GM21381 (cell line): ENCODE measurements at regions not wholly inside any gene's neighbourhood (a gene's known extent, or its start where the extent isn't known, plus 50 kb on each side); places are given as distances from the start of the nearest gene placed in this dataset.

Source experiments
- ATAC-seq: cut with Tn5 transposase; IDR thresholded peaks from one replicate; pipeline ENCODE4 v1.9.1; 2021; ENCODE audit warnings: mild to moderate bottlenecking, moderate library complexity; ENCODE audit not compliant: unreplicated experiment

DNA sequence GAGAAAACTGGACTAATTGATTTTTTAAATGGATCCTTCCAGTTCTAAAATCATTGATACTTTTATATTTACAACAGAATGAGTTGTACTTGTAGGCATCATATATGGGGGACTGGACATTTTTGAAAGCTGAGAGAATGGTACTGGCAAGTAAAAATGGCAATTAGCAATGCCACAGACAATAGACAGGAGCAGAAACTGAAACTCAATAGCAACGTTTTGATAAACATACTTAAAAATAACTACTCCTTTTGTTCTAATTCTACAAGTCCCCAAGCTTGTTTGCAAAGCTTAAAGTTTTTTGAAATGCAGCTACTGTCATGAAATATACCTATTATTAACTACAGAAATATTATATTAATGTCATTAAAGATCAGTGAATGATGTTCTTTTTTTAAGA, 52.8 kb upstream of the FBXL7 start:
- no peak for ATAC-seq

DNA sequence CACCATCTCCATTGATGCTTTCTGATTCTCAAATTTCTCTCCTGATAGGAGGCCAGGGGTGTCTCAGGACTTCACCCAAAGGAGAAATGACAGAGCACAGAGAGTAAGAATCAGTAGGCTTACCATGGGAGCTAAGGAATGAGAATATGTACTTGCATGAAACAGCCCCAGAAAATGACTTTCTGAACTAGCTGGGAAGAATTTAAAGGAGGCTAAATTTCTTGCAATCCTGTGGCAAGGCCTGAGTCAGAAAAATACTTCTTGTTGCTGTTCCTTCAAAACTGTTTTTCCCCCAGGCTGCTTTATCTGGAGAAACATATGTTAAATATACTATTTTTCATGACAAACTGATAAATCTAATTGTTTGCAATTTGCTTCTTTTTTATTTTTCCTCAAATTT, 53.4 kb upstream of the FBXL7 start:
- ATAC-seq = no peak

DNA sequence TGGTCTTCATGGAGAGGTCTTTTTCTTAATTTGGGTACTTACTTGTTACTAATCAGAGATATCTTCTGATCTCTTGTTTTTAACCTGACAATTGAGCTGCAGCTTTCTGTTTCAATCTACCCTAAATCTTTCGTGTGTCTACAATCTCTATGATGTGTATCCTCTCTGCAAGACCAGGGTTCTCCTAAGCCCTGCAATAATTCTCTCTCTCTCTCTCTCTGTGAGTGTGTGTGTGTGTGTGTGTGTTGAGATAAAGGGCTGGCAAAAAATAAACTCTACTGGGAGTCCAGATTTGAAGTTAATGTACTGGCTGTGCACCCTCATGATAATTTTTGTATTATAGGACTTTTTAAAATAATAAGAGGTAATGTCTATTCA, 57.8 kb upstream of the FBXL7 start:
- ATAC-seq = no peak

DNA sequence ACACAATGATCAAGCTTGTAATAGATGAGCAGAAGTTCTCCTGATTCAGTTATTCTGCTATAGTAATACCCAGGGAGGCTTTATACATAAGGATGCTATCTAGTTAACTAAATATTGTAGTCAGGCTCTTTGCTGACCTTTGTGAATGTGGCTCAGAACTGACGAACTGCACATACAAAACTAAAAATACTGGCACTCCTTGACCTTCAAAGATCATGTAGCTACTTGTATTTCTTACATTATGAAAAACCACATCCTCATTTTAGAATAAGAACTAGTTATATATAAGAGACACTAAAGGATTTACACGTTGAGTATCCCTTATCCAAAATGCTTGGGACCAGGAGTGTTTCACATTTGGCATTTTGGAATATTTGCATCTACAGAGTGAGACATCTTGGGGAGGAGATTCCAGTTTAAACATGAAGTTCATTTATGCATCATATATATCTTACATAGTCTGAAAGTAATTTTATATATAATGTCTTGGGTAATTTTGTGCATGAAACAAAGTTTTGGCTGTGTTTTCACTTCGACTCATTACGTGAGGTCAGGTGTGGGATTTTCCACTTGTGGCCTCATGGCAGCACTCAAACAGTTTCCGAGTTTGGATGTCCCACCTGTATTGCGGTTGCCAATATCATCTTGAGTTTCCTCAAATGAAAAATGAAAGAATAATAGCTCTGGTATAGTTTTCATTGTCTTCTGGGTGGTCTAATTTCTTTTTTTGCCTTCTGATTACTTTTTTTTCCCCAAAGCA, 58.4 kb upstream of the FBXL7 start:
- ATAC-seq = no peak

DNA sequence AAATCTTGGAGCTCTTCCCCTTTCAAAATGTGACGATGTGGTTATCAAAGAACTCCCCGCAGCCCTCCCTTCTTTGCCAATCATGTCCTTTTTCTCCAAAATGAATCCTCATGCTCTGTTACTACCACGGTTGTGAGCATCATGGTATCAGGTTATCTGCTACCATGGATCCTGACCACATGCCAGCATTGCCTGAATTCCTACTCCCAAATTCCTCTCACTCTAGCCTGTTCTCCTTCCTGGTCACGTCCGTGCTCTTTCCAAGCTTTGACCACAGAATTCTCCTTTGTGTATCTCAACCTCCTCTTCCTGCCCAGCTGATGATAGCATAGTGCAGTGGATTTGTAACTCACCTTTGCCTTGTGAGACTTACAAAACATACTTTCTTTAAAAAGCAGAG, 59.5 kb upstream of the FBXL7 start:
- no peak for ATAC-seq

DNA sequence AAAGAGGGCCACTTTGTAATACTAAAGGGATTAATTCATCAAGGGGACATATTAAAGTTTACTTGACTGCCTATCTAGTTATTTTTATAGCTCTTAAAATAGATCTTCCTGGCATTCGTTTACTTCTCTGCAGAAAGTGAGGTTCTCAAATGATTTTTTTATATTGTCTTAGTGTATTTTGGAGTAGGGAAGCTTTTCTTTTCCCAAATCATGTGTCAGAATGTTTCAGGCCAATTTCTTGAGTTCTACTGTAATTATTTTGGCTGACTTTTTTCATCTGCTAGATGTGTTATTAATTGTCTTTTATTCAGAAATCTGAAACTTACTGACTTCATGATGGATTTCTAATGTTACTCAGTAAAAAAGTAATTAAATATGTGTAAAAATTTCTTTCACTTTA, 60.2 kb upstream of the FBXL7 start:
- no peak for ATAC-seq

DNA sequence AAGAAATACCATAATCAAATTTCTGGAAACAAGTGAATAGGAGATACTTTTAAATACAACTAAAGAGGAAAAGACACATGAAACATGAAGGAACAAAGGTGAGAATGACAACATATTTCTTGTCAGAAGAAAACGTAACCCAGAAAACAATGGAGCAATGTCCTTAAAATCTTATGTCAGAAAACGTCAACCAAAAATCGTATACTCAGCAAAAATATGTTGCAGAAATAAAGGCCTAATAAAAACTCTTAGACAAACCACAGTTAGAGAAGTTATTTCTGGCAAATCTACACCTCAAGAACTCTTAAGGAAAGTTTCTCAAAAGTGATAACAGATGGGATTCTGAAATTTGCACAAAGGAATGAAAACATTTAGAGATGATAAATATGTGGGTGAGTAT, 66.3 kb upstream of the FBXL7 start:
- no peak for ATAC-seq

DNA sequence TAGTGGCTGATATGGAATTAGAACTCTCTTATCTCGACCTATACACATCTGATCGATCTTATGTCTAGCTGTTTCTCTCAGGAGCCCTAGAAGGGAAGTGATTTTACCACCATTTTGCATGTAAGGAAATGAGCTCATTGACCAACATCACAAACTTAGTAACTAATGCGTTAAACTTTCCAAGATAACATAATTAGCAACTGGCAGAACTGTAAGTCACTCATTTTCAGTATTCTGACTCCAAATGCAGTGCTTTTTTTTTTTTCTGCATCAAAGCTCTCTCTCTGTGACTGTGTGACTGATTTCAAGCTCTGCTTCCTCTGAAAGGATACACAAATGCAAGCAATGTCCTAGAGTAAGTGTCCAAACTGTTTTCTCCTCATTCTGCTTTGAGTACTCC, 68.1 kb upstream of the FBXL7 start:
- ATAC-seq = no peak

DNA sequence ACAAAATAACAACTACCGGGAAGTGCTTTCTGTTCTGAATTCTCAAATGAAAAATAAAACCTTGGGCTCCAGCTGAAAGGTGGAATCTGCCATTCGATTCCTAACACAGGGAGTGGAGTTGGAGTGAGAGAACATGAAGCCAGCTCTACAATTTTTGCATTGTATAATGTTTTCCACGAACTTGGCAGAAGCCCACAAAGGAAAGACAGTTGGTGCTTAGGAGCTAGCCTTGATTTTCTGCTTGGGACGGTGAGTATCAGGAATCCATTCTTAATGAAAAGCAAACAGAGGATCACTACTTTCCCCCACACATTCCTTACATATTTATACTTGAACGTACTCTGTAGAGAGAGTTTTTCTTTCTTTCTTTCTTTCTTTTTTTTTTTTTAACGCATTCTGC, 74.2 kb upstream of the FBXL7 start:
- ATAC-seq = no peak

DNA sequence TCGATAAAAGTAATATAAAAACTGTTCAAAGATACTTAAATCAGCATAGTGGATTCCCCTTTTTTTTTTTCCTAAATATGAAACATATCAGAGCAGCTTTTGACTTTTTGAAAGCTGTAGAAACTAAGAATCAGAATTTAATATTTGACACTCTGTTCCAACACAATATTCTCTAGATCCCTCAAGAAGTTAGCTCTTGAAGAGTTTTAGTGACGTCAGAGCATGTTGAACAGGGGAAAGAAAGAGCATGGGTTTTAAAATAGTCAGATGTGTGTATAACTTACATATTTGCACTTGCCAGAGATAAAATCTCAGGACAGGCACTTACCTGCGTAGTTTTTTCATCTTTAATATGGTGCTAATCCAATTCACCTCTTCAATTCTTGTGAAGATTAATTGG, 75.2 kb upstream of the FBXL7 start:
- no peak for ATAC-seq

DNA sequence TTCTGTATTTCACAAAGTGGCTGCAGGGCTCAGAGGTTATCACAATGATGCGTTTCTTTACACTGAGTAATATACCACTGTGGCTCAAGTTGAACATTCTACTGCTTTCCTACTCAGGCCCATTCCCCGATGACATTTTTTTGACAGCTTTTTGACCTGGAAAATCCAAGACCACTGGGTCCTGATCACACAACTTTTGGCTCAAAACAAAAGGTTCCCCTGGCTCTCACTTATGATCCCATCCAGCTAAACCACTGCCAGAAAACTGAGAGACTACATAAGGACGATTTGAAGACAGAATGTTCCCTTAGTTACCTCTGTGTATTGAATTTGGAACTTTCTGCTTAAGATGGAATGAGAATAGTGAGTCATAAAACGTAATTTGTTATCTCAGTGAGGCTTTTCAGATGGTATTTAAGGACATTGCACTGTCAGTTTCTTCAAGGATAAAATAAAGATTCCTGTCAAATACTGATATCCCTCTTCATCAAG, 78.0 kb upstream of the FBXL7 start:
- no peak for ATAC-seq

DNA sequence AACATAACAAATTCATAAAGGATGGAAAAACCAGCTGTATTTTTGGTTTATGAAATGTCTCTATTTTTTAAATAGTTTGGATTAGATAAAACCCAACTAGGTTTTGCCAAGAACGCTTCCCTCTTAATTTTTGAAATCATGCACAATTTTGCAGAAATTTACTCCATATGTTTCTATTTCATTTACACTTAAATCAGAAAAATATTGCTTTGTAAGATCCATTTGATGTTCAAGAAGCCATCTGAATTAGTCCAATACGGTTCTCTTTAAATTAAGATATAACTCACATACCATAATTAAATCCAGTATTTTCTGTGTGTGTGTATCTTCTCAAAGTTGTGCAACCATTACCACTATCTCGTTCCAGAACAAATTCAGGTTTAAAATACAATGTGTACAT, 78.6 kb upstream of the FBXL7 start:
- ATAC-seq = no peak

DNA sequence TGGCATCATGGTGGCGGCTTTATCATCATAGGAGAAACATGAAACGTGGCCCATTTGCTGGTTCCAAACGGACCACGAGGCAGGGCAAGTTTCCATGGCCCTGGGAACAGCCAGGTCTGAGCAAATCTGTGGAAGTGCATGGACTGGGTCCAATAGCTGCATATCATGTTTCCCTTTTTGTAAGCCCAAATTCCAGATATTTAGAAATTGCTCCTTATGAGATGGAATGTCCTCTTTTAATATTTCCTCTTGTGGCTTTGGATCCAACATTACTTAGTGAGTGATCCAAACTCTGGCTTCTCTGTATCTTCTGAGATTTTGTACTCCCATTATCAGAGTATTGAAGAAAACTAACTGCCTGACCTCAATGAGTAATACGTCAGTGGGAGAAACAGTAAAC, 79.8 kb upstream of the FBXL7 start:
- no peak for ATAC-seq

DNA sequence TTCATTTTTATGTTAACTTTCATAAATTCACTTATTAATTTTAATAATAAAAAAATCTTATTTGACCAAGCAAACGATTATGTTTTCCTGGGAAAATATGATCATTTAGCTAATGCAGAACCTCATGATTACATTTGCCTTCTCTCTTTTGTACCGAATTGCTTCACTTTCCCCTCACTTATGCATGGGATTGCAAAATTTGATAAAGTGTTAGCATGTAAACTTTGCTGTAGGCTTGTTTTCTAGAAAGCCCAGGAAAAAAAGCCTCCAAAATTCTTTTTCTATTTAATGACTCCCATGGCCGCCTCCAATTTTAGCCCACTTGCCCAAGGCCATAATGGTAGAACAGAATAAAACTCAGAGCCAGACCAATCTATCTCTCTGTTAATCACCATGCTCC, 82.8 kb upstream of the FBXL7 start:
- no peak for ATAC-seq

DNA sequence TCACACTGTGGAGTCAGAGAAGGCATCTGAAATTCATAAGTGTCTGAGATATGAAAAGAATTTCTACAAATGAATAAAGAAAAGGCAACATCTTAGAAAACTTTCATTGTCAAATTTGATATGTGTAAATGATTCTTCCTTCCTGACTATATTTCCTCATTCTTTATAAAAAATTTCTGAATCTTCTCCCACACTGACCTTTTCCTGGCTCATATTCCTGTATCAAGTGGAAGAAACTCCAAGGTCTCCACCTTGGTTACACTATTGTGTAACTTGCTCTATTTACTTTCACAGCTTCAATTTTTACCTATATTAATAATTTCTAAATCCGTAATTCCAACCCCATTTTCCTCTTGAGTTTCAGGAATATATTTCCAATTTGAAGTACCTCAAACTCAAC, 93.5 kb upstream of the FBXL7 start:
- ATAC-seq = no peak

DNA sequence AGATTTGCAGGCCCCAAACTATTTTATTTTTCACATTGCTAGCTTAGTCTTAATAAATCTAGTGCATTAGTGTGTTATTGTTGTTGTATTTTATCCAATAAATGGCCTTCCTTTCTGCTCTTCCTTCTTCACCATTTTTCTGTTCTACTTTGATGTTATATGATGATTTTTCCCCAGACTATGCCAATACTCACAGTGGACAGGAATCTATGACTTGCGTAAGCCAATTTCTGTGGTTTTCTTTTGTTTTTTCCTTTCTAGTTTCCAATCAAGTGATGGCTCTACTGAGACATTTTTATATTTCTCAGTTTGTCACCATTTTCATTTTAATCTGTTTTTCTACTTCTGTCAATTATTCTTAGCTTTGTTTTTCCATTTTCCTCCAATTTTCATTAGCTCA, 106.8 kb upstream of the FBXL7 start:
- ATAC-seq = no peak

DNA sequence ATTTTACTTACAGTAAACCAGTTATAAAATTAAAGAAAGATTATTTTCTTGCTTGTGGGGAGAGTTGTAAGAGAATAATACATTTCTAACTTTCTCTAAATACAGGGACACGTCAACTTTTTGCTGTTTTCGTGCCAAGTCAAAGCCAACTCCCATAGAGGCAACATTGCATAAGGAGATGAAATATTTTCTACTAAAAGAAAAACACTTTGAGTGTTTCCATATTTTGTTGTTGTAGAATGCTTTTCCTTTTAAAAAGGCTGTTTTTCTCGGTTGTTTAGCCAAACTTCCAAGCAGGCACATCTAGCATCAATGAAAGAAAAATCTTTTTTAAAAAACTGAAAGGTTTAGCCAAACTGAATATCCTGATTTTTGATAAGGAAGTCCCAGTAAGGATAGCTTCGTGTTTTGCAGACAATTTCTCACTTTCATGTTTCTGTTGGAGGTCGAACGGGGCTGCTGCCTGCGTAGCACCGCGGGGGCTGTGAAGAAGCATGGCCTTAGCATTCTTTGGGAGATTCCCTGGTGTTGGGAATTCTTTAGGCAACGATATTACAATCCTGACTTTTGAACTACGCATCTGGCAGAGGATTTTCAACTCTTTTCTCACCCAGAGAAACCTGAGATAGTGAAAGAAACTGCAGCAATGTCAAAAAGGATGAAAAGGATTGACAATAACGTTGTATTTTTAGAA, 108.1 kb upstream of the FBXL7 start:
- no peak for ATAC-seq

DNA sequence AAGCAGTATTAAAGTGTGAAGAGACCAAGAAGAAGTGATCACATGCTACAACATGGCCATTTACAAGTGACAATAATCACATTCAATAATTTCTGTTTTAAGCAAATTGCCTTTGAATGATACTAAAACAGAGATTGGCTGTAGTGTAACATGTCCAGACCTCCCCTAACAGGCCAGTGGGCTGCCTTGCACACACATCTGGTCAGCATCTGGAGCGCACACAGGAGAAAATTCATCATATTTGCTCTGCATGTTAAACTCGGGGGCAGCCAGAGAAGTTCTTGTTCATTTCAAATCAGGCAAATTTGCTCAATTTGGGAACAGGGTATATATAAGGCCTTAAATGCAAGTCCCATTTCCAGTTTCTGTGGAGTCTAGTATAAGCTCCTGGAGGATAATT, 111.1 kb upstream of the FBXL7 start:
- ATAC-seq = no peak

DNA sequence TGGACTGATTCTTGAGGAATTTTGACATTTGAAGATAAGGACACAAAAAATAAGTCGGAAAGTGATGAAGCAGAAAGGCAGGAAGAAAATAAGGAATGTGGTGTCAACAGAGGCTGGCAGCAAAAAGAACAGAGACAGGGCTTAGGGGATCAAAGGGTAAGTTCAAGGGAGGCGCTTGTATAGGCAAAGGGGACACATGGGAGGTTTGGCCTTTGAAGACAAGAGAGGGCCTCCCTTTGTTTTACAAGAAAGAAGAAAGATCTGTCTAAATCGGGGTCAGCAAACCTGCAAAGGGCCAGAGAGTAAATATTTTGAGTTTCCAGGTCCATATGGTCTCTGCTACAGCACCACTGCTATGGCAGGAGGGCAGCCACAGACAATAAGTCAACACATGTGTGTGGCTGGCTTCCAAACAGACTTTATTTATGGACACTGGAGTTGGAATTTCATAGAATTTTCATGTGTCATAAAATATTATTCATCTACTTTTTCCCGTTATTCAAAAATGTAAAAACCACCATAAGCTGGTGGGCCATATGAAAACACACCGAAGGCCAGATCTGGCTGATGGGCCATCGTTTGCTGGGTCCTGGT, 112.0 kb upstream of the FBXL7 start:
- no peak for ATAC-seq

DNA sequence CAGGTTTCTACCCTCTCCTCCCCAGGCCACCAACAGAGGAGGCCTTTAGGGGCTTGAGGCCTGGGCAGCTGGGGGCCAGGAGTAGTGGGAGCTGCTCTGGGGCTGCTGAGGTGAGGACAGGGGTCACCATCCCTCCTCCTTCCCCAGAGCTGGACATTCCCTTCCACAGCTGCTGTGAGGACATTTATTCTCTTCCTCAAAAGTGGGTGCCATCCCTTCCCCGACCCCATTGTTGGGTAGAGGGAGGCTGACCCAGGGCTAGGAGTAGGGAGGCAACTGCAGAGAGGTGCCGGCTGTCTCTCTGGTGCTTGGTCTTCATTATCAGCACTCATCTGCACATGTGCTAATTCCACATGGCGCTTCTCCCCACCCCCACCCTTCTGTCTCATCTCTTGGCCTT, 113.9 kb upstream of the FBXL7 start:
- ATAC-seq = no peak

DNA sequence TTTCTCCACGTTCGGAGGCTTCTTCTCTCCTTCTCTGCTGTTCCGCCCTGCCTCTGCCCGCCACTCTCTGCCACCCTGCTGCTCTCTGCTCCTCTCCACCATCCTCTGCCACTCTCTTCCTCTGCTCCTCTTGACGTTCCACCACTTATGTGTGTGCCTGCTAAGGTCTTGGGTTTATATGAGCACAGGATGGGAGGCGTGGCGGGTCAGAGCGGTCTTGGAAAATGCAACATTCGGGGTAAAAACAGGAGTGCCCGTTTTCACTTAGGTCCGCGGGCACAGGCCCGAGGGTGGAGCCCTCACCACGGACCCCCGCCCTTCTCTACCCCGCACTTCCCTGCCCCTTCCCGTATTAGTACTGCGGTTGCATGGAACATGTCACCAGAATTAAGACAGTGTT, 114.4 kb upstream of the FBXL7 start:
- ATAC-seq = no peak

DNA sequence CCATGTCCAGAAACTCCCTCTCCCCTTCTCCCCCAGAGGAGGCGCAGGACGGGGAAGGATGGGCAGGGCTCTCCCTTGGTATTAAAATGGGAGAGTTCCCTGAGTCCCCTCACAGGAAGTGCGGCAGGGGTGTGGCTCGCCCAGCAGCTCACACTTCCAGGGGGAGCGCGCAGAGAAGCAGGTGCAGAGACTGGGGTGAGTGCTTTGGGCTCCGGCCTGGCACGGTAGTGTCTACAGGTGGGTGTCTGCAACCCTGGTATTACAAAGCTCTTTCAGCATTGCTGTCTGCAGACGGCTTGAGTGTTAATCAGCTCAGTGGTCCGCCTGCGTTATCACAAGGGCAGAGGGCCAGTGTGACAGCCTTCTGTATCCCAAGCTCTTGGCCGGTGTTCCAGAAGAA, 114.9 kb upstream of the FBXL7 start:
- ATAC-seq = no peak
